HEK293 (cell line): ENCODE measurements at regions not wholly inside any gene's neighbourhood (a gene's known extent, or its start where the extent isn't known, plus 50 kb on each side); places are given as distances from the start of the nearest gene placed in this dataset.

ENCODE experiments used
- HOXA7 ChIP-seq: sonication (generic); formaldehyde crosslinking; IDR thresholded peaks from 2 replicates; pipeline ENCODE4 v1.8.1; 2022; ENCODE audit warnings: missing genetic modification reagents, borderline replicate concordance
- KLF7 ChIP-seq: fragments of 450-650 bp; formaldehyde crosslinking; IDR thresholded peaks from 2 replicates; pipeline ENCODE4 v1.5.1; 2016; ENCODE audit warnings: missing biosample characterization, missing genetic modification characterization, borderline replicate concordance
- MYNN ChIP-seq: fragments of 450-650 bp; formaldehyde crosslinking; IDR thresholded peaks from 2 replicates; pipeline ENCODE4 v1.5.1; 2016; ENCODE audit warnings: missing biosample characterization, missing genetic modification characterization, borderline replicate concordance
- TRIM28 ChIP-seq: IDR thresholded peaks from 2 replicates; pipeline ENCODE4 v1.6.1; 2011; ENCODE audit warnings: low read length, control low read depth, borderline replicate concordance
- WT1 ChIP-seq: fragments of 450-650 bp; formaldehyde crosslinking; IDR thresholded peaks from 2 replicates; pipeline ENCODE4 v1.5.1; 2016; ENCODE audit warnings: missing biosample characterization, missing genetic modification characterization
- ZBTB17 ChIP-seq: fragments of 450-650 bp; formaldehyde crosslinking; IDR thresholded peaks from 2 replicates; pipeline ENCODE4 v1.5.1; 2016; ENCODE audit warnings: missing biosample characterization, missing genetic modification characterization
- ZBTB20 ChIP-seq: fragments of 450-650 bp; formaldehyde crosslinking; IDR thresholded peaks from 2 replicates; pipeline ENCODE4 v1.5.1; 2016; ENCODE audit warnings: missing biosample characterization, missing genetic modification characterization
- ZNF140 ChIP-seq: fragments of 450-650 bp; formaldehyde crosslinking; IDR thresholded peaks from 2 replicates; pipeline ENCODE4 v1.5.1; 2016; ENCODE audit warnings: missing biosample characterization, missing genetic modification characterization
- ZNF169 ChIP-seq: fragments of 450-650 bp; formaldehyde crosslinking; IDR thresholded peaks from 2 replicates; pipeline ENCODE4 v1.5.1; 2016; ENCODE audit warnings: missing biosample characterization, missing genetic modification characterization
- ZNF174 ChIP-seq: fragments of 450-650 bp; formaldehyde crosslinking; IDR thresholded peaks from 2 replicates; pipeline ENCODE4 v1.5.0; 2017; ENCODE audit warnings: missing biosample characterization, mild to moderate bottlenecking, missing genetic modification characterization
- ZNF175 ChIP-seq: fragments of 450-650 bp; formaldehyde crosslinking; IDR thresholded peaks from 2 replicates; pipeline ENCODE4 v1.5.1; 2016; ENCODE audit warnings: missing biosample characterization, missing genetic modification characterization
- ZNF211 ChIP-seq: fragments of 450-650 bp; formaldehyde crosslinking; IDR thresholded peaks from 2 replicates; pipeline ENCODE4 v1.5.1; 2016; ENCODE audit warnings: low read depth, missing biosample characterization, missing genetic modification characterization
- ZNF248 ChIP-seq: fragments of 450-650 bp; formaldehyde crosslinking; IDR thresholded peaks from 2 replicates; pipeline ENCODE4 v1.5.1; 2017; ENCODE audit warnings: missing biosample characterization, missing genetic modification characterization
- ZNF404 ChIP-seq: fragments of 450-650 bp; formaldehyde crosslinking; IDR thresholded peaks from 2 replicates; pipeline ENCODE4 v1.5.1; 2017; ENCODE audit warnings: missing biosample characterization, missing genetic modification characterization
- ZNF624 ChIP-seq: fragments of 450-650 bp; formaldehyde crosslinking; IDR thresholded peaks from 2 replicates; pipeline ENCODE4 v1.5.1; 2017; ENCODE audit warnings: missing biosample characterization, missing genetic modification characterization
- TF ChIP-seq, protein P1 (sequence below): fragments of 450-650 bp; formaldehyde crosslinking; IDR thresholded peaks from 2 replicates; pipeline ENCODE4 v1.5.1; 2016; ENCODE audit warnings: missing biosample characterization, missing genetic modification characterization
- TF ChIP-seq, protein P2 (sequence below): fragments of 450-650 bp; formaldehyde crosslinking; IDR thresholded peaks from 2 replicates; pipeline ENCODE4 v1.5.1; 2016; ENCODE audit warnings: missing biosample characterization, missing genetic modification characterization
- TF ChIP-seq, protein P3 (sequence below): fragments of 450-650 bp; formaldehyde crosslinking; IDR thresholded peaks from 2 replicates; pipeline ENCODE4 v1.5.1; 2016; ENCODE audit warnings: missing biosample characterization, missing genetic modification characterization
- TF ChIP-seq, protein P4 (sequence below): fragments of 450-650 bp; formaldehyde crosslinking; IDR thresholded peaks from 2 replicates; pipeline ENCODE4 v1.5.1; 2016; ENCODE audit warnings: missing biosample characterization, missing genetic modification characterization
- TF ChIP-seq, protein P5 (sequence below): fragments of 450-650 bp; formaldehyde crosslinking; IDR thresholded peaks from 2 replicates; pipeline ENCODE4 v1.5.1; 2016; ENCODE audit warnings: missing biosample characterization, missing genetic modification characterization
- TF ChIP-seq, protein P6 (sequence below): fragments of 450-650 bp; formaldehyde crosslinking; IDR thresholded peaks from 2 replicates; pipeline ENCODE4 v1.5.1; 2017; ENCODE audit warnings: missing biosample characterization, mild to moderate bottlenecking, missing genetic modification characterization, moderate library complexity
- TF ChIP-seq, protein P7 (sequence below): fragments of 450-650 bp; formaldehyde crosslinking; conservative IDR thresholded peaks from 2 replicates; pipeline ENCODE4 v1.5.1; 2016; ENCODE audit warnings: low read depth, missing biosample characterization, missing genetic modification characterization

DNA sequence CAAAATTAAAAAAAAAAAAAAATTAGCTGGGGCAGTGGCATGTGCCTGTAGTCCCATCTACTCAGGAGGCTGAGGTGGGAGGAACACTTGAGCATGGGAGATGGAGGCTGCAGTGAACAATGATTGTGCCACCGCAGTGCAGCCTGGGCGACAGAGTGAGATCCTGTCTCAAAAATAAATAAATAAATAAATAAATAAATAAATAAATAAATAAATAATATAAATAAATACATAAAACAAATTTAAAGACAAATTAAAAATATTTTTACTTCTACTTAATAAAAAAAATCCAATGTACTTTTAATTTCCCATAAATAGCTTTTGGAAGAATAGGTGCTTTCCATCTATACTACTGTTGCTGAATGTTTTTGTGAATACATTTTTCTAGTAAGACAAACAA lies 598.4 kb upstream of the EDIL3 start (continued):
- TF ChIP-seq ZNF169 (no peak), KLF7 (tag by site-specific recombination) (no peak), ZNF140 (peak; percentile 64; the same call in 1 of the 2 replicates), HOXA7 (no peak), ZBTB17 (tag by site-specific recombination) (no peak), ZNF175 (tag by site-specific recombination) (no peak), ZBTB20 (tag by site-specific recombination) (no peak), ZNF211 (tag by site-specific recombination) (no peak), WT1 (tag by site-specific recombination) (no peak), ZNF624 (tag by site-specific recombination) (no peak), ZNF174 (no peak), ZNF404 (no peak), TRIM28 (no peak), MYNN (tag by site-specific recombination) (no peak), ZNF248 (tag by site-specific recombination) (no peak)
- TF ChIP-seq, protein P1, sequence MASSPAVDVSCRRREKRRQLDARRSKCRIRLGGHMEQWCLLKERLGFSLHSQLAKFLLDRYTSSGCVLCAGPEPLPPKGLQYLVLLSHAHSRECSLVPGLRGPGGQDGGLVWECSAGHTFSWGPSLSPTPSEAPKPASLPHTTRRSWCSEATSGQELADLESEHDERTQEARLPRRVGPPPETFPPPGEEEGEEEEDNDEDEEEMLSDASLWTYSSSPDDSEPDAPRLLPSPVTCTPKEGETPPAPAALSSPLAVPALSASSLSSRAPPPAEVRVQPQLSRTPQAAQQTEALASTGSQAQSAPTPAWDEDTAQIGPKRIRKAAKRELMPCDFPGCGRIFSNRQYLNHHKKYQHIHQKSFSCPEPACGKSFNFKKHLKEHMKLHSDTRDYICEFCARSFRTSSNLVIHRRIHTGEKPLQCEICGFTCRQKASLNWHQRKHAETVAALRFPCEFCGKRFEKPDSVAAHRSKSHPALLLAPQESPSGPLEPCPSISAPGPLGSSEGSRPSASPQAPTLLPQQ (tag by site-specific recombination): no peak
- TF ChIP-seq, protein P2, sequence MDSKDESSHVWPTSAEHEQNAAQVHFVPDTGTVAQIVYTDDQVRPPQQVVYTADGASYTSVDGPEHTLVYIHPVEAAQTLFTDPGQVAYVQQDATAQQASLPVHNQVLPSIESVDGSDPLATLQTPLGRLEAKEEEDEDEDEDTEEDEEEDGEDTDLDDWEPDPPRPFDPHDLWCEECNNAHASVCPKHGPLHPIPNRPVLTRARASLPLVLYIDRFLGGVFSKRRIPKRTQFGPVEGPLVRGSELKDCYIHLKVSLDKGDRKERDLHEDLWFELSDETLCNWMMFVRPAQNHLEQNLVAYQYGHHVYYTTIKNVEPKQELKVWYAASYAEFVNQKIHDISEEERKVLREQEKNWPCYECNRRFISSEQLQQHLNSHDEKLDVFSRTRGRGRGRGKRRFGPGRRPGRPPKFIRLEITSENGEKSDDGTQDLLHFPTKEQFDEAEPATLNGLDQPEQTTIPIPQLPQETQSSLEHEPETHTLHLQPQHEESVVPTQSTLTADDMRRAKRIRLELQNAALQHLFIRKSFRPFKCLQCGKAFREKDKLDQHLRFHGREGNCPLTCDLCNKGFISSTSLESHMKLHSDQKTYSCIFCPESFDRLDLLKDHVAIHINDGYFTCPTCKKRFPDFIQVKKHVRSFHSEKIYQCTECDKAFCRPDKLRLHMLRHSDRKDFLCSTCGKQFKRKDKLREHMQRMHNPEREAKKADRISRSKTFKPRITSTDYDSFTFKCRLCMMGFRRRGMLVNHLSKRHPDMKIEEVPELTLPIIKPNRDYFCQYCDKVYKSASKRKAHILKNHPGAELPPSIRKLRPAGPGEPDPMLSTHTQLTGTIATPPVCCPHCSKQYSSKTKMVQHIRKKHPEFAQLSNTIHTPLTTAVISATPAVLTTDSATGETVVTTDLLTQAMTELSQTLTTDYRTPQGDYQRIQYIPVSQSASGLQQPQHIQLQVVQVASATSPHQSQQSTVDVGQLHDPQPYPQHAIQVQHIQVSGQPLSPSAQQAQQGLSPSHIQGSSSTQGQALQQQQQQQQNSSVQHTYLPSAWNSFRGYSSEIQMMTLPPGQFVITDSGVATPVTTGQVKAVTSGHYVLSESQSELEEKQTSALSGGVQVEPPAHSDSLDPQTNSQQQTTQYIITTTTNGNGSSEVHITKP (tag by site-specific recombination): no peak
- TF ChIP-seq, protein P3, sequence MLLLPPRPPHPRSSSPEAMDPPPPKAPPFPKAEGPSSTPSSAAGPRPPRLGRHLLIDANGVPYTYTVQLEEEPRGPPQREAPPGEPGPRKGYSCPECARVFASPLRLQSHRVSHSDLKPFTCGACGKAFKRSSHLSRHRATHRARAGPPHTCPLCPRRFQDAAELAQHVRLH (tag by site-specific recombination): 0 out of 2 replicates have a peak, but pooled peaks have one; percentile 14
- TF ChIP-seq, protein P4, sequence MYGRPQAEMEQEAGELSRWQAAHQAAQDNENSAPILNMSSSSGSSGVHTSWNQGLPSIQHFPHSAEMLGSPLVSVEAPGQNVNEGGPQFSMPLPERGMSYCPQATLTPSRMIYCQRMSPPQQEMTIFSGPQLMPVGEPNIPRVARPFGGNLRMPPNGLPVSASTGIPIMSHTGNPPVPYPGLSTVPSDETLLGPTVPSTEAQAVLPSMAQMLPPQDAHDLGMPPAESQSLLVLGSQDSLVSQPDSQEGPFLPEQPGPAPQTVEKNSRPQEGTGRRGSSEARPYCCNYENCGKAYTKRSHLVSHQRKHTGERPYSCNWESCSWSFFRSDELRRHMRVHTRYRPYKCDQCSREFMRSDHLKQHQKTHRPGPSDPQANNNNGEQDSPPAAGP (tag by site-specific recombination): no peak
- TF ChIP-seq, protein P5, sequence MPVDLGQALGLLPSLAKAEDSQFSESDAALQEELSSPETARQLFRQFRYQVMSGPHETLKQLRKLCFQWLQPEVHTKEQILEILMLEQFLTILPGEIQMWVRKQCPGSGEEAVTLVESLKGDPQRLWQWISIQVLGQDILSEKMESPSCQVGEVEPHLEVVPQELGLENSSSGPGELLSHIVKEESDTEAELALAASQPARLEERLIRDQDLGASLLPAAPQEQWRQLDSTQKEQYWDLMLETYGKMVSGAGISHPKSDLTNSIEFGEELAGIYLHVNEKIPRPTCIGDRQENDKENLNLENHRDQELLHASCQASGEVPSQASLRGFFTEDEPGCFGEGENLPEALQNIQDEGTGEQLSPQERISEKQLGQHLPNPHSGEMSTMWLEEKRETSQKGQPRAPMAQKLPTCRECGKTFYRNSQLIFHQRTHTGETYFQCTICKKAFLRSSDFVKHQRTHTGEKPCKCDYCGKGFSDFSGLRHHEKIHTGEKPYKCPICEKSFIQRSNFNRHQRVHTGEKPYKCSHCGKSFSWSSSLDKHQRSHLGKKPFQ (tag by site-specific recombination): no peak
- TF ChIP-seq, protein P6, sequence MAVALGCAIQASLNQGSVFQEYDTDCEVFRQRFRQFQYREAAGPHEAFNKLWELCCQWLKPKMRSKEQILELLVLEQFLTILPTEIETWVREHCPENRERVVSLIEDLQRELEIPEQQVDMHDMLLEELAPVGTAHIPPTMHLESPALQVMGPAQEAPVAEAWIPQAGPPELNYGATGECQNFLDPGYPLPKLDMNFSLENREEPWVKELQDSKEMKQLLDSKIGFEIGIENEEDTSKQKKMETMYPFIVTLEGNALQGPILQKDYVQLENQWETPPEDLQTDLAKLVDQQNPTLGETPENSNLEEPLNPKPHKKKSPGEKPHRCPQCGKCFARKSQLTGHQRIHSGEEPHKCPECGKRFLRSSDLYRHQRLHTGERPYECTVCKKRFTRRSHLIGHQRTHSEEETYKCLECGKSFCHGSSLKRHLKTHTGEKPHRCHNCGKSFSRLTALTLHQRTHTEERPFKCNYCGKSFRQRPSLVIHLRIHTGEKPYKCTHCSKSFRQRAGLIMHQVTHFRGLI (tag by site-specific recombination): no peak
- TF ChIP-seq, protein P7, sequence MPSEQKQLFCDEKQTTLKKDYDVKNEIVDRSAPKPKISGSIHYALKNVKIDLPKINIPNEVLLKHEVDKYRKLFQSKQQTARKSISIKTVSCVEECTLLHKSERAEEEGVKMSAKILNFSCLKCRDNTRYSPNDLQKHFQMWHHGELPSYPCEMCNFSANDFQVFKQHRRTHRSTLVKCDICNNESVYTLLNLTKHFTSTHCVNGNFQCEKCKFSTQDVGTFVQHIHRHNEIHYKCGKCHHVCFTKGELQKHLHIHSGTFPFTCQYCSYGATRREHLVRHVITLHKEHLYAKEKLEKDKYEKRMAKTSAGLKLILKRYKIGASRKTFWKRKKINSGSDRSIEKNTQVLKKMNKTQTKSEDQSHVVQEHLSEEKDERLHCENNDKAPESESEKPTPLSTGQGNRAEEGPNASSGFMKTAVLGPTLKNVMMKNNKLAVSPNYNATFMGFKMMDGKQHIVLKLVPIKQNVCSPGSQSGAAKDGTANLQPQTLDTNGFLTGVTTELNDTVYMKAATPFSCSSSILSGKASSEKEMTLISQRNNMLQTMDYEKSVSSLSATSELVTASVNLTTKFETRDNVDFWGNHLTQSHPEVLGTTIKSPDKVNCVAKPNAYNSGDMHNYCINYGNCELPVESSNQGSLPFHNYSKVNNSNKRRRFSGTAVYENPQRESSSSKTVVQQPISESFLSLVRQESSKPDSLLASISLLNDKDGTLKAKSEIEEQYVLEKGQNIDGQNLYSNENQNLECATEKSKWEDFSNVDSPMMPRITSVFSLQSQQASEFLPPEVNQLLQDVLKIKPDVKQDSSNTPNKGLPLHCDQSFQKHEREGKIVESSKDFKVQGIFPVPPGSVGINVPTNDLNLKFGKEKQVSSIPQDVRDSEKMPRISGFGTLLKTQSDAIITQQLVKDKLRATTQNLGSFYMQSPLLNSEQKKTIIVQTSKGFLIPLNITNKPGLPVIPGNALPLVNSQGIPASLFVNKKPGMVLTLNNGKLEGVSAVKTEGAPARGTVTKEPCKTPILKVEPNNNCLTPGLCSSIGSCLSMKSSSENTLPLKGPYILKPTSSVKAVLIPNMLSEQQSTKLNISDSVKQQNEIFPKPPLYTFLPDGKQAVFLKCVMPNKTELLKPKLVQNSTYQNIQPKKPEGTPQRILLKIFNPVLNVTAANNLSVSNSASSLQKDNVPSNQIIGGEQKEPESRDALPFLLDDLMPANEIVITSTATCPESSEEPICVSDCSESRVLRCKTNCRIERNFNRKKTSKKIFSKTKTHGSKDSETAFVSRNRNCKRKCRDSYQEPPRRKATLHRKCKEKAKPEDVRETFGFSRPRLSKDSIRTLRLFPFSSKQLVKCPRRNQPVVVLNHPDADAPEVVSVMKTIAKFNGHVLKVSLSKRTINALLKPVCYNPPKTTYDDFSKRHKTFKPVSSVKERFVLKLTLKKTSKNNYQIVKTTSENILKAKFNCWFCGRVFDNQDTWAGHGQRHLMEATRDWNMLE (tag by site-specific recombination): peak; percentile 76; the same call in 1 of the 2 replicates
